ENCODE measurements at regions not wholly inside any gene's neighbourhood (a gene's known extent, or its start where the extent isn't known, plus 50 kb on each side); places are given as distances from the start of the nearest gene placed in this dataset.

- intact Hi-C loops (cut with micrococcal nuclease) = loop anchor here (5.0 kb wide), 1 partner anchor 36 kb away; no protein-coding TSS in a partner anchor
- Mint-ChIP-seq H3K27ac (no peak overlapping the region), H3K4me1 (peaks cover 50% of the 10 kb centered on the region), H3K9me3 (ENCODE audit: insufficient read depth) (no peaks in the 10 kb centered on the region), H3K27me3 (no peaks in the 10 kb centered on the region), H3K4me3 (no peak overlapping the region)
- 100% methylated on average over 2 of the region's 6 CpGs for WGBS (ENCODE audit: insufficient coverage)
- Histone ChIP-seq H3K36me3 (replicated peaks in 1 of 2; ENCODE audit: control extremely low read depth in 1 of 2, control insufficient read depth in 1 of 2, extremely low read depth in 1 of 2, insufficient read depth in 2 of 2, low read length in 1 of 2) (no peaks in the 10 kb centered on the region), H3K4me1 (ENCODE audit: control insufficient read depth in 2 of 2, insufficient read depth in 2 of 2, low read length in 2 of 2) (peaks cover 34 to 52% of the 10 kb centered on the region in 2 donors), H3K9ac (ENCODE audit: low read length) (no peak overlapping the region), H2AFZ (ENCODE audit: insufficient read depth, low read depth, low read length, poor library complexity, severe bottlenecking) (no peak overlapping the region), H3K27me3 (replicated peaks in 1 of 4; ENCODE audit: control extremely low read depth in 1 of 4, control insufficient read depth in 3 of 4, insufficient read depth in 4 of 4, low read length in 3 of 4) (peaks cover 0 to 3% (median 0%) of the 10 kb centered on the region in 4 experiments), H3K4me3 (ENCODE audit: control extremely low read depth in 1 of 5, extremely low read depth in 1 of 5, insufficient read depth in 1 of 5, low read depth in 2 of 5, low read length in 4 of 5) (no peak overlapping the region), H3K4me2 (replicated peaks; ENCODE audit: low read depth, low read length, poor library complexity, severe bottlenecking) (no peak overlapping the region), H4K20me1 (ENCODE audit: control insufficient read depth, insufficient read depth, low read length, poor library complexity, severe bottlenecking) (no peaks in the 10 kb centered on the region), H3K79me2 (ENCODE audit: control insufficient read depth, insufficient read depth, low read length) (no peaks in the 10 kb centered on the region), H3K9me3 (ENCODE audit: control extremely low read depth in 1 of 3, control insufficient read depth in 2 of 3, insufficient read depth in 1 of 3, low read length in 2 of 3) (peaks cover 0 to 54% (median 0%) of the 10 kb centered on the region in 3 donors), H3K27ac (ENCODE audit: low read length in 2 of 2) (no peak overlapping the region)
- CTCF ChIA-PET = interaction anchor here (0.6 to 13.1 kb wide), 6 partner anchors 10 to 141 kb away, joined by 3 to 236 read pairs (median 4); no protein-coding TSS in a partner anchor
- DNase-seq (no peak), ATAC-seq (ENCODE audit: low read depth) (no peak)
- TF ChIP-seq CTCF (IDR thresholded peaks at IDR 0.05) (no peak), EZH2 (IDR thresholded peaks at IDR 0.05; ENCODE audit: borderline replicate concordance, insufficient read depth, low read depth, low read length, poor library complexity, severe bottlenecking) (no peak)
- POLR2A ChIA-PET = no interaction called here
Measured at GRCh38 chr22:22816171-22816514, 71.5 kb upstream of the IGLL5 start.

- no peak overlapping the region for H3K4me3 Mint-ChIP-seq
- ATAC-seq (ENCODE audit: low read depth) (no peak), DNase-seq (no peak)
- Histone ChIP-seq H4K20me1 (ENCODE audit: control insufficient read depth, insufficient read depth, low read length, poor library complexity, severe bottlenecking) (no peaks in the 10 kb centered on the region), H2AFZ (ENCODE audit: insufficient read depth, low read depth, low read length, poor library complexity, severe bottlenecking) (no peak overlapping the region), H3K9me3 (ENCODE audit: control extremely low read depth in 1 of 3, control insufficient read depth in 2 of 3, insufficient read depth in 1 of 3, low read length in 2 of 3) (peaks cover 0 to 47% (median 0%) of the 10 kb centered on the region in 3 donors), H3K4me2 (replicated peaks; ENCODE audit: low read depth, low read length, poor library complexity, severe bottlenecking) (no peak overlapping the region), H3K9ac (ENCODE audit: low read length) (no peak overlapping the region), H3K79me2 (ENCODE audit: control insufficient read depth, insufficient read depth, low read length) (no peaks in the 10 kb centered on the region), H3K27me3 (replicated peaks in 1 of 4; ENCODE audit: control extremely low read depth in 1 of 4, control insufficient read depth in 3 of 4, insufficient read depth in 4 of 4, low read length in 3 of 4) (peaks cover 0 to 3% (median 0%) of the 10 kb centered on the region in 4 experiments), H3K4me1 (ENCODE audit: control insufficient read depth in 2 of 2, insufficient read depth in 2 of 2, low read length in 2 of 2) (peaks cover 32 to 51% of the 10 kb centered on the region in 2 donors), H3K36me3 (replicated peaks in 1 of 2; ENCODE audit: control extremely low read depth in 1 of 2, control insufficient read depth in 1 of 2, extremely low read depth in 1 of 2, insufficient read depth in 2 of 2, low read length in 1 of 2) (no peaks in the 10 kb centered on the region), H3K4me3 (ENCODE audit: control extremely low read depth in 1 of 5, extremely low read depth in 1 of 5, insufficient read depth in 1 of 5, low read depth in 2 of 5, low read length in 4 of 5) (no peak overlapping the region), H3K27ac (ENCODE audit: low read length in 2 of 2) (no peak overlapping the region)
- TF ChIP-seq EZH2 (IDR thresholded peaks at IDR 0.05; ENCODE audit: borderline replicate concordance, insufficient read depth, low read depth, low read length, poor library complexity, severe bottlenecking) (no peak), CTCF (IDR thresholded peaks at IDR 0.05) (no peak)
- H3K27ac Mint-ChIP-seq = no peak overlapping the region
- CTCF ChIA-PET = interaction anchor here (1.1 to 13.1 kb wide), 5 partner anchors 11 to 140 kb away, joined by 3 to 236 read pairs (median 4); no protein-coding TSS in a partner anchor
- WGBS (ENCODE audit: insufficient coverage) = 86% methylated on average over 6 of the region's 8 CpGs
- H3K4me1 Mint-ChIP-seq = peaks cover 48% of the 10 kb centered on the region
- intact Hi-C loops (cut with micrococcal nuclease) = loop anchor here (5.0 kb wide), 1 partner anchor 35 kb away; no protein-coding TSS in a partner anchor
- no peaks in the 10 kb centered on the region for H3K9me3 Mint-ChIP-seq (ENCODE audit: insufficient read depth)
- no peaks in the 10 kb centered on the region for H3K27me3 Mint-ChIP-seq
- POLR2A ChIA-PET = no interaction called here
Measured at GRCh38 chr22:22816766-22817410, 70.7 kb upstream of the IGLL5 start.
